ENCODE measurements at regions not wholly inside any gene's neighbourhood (a gene's known extent, or its start where the extent isn't known, plus 50 kb on each side); places are given as distances from the start of the nearest gene placed in this dataset.

DNA sequence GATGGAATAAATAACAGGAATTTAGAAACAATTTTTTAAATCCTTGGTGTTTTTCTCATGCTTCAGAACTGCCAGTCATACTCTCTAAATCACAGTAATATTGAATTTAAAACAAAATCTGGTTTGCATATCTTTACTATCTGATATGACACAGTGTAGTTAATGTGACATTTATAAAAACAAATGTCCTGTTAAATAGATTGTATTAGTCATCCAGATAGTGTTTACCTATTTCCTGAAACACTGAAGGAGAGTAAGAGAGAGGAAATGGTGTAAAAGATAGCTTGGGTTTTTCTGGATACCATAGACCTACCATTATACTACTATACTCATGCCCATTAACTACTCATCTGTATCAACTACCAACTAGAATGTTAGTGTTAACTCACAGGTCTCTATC lies 292.3 kb downstream of the MAN2A1 start:
- TF ChIP-seq, protein P1, sequence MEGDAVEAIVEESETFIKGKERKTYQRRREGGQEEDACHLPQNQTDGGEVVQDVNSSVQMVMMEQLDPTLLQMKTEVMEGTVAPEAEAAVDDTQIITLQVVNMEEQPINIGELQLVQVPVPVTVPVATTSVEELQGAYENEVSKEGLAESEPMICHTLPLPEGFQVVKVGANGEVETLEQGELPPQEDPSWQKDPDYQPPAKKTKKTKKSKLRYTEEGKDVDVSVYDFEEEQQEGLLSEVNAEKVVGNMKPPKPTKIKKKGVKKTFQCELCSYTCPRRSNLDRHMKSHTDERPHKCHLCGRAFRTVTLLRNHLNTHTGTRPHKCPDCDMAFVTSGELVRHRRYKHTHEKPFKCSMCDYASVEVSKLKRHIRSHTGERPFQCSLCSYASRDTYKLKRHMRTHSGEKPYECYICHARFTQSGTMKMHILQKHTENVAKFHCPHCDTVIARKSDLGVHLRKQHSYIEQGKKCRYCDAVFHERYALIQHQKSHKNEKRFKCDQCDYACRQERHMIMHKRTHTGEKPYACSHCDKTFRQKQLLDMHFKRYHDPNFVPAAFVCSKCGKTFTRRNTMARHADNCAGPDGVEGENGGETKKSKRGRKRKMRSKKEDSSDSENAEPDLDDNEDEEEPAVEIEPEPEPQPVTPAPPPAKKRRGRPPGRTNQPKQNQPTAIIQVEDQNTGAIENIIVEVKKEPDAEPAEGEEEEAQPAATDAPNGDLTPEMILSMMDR (IDR thresholded peaks at IDR 0.05): no peak
- no peak for TF ChIP-seq ZFX (IDR thresholded peaks at IDR 0.05; ENCODE audit: borderline replicate concordance)

Data from 22Rv1 (cell line).